ENCODE measurements at regions not wholly inside any gene's neighbourhood (a gene's known extent, or its start where the extent isn't known, plus 50 kb on each side); places are given as distances from the start of the nearest gene placed in this dataset.

GRCh38 chr15:99511866-99512661 lies 53.7 kb upstream of the MEF2A start:
- TF ChIP-seq CTCF (IDR thresholded peaks at IDR 0.05) = no peak
- ATAC-seq (ENCODE audit: low FRiP score) = no peak

GRCh38 chr15:99514306-99514705 lies 51.5 kb upstream of the MEF2A start:
- no peak for TF ChIP-seq CTCF (IDR thresholded peaks at IDR 0.05)
- ATAC-seq (ENCODE audit: low FRiP score) = no peak

More at GRCh38 chr15:99511866-99512661, 53.7 kb upstream of the MEF2A start:
- DNase-seq (ENCODE audit: low spot score) = no peak

More at GRCh38 chr15:99514306-99514705, 51.5 kb upstream of the MEF2A start:
- no peak for DNase-seq (ENCODE audit: low spot score)

Data from omental fat pad (tissue), 3 donors.